Fibroblast of lung (primary cell): ENCODE measurements at regions not wholly inside any gene's neighbourhood (a gene's known extent, or its start where the extent isn't known, plus 50 kb on each side); places are given as distances from the start of the nearest gene placed in this dataset.

ENCODE experiments used
- EZH2 ChIP-seq: IDR thresholded peaks from 2 replicates; pipeline ENCODE4 v1.5.1; 2012; ENCODE audit warnings: low read length, control low read depth, mild to moderate bottlenecking; ENCODE audit errors: missing control alignments
- TF ChIP-seq, protein P1 (sequence below), 2 donors: IDR thresholded peaks in 1 of 2; conservative IDR thresholded peaks in 1 of 2; 1 replicate in 1 of 2; 2 replicates in 1 of 2; pipeline ENCODE4 v1.5.1; 2011 to 2012; ENCODE audit warnings: low read length in 2 of 2, control low read depth in 1 of 2, inconsistent platforms in 1 of 2, low read depth in 1 of 2, mild to moderate bottlenecking in 1 of 2

DNA sequence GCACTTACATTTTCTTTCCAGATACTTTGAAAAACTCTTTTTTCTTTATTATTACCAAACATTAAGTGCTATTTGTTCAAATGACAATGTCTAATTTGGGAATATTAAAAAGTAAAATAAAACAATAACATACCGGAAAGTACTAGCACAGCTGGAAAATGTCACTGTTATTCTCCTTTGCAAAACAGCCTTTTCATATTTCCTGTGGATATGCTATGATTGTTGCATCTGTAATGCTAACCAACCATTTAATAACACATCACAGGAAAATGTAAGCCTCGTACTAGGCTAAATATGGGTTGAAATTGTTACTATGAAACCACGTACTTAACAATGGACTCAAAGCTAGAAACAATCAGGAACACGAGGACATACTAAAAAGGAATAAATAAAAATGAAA is 298.1 kb downstream of the CBLN2 start:
- no peak for TF ChIP-seq EZH2
- TF ChIP-seq, protein P1, sequence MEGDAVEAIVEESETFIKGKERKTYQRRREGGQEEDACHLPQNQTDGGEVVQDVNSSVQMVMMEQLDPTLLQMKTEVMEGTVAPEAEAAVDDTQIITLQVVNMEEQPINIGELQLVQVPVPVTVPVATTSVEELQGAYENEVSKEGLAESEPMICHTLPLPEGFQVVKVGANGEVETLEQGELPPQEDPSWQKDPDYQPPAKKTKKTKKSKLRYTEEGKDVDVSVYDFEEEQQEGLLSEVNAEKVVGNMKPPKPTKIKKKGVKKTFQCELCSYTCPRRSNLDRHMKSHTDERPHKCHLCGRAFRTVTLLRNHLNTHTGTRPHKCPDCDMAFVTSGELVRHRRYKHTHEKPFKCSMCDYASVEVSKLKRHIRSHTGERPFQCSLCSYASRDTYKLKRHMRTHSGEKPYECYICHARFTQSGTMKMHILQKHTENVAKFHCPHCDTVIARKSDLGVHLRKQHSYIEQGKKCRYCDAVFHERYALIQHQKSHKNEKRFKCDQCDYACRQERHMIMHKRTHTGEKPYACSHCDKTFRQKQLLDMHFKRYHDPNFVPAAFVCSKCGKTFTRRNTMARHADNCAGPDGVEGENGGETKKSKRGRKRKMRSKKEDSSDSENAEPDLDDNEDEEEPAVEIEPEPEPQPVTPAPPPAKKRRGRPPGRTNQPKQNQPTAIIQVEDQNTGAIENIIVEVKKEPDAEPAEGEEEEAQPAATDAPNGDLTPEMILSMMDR (conservative IDR thresholded peaks at IDR 0.05 in 1 of 2, IDR thresholded peaks at IDR 0.05 in 1 of 2; ENCODE audit: low read depth in 1 of 2, low read length in 2 of 2), result no peak
